ENCODE measurements at regions not wholly inside any gene's neighbourhood (a gene's known extent, or its start where the extent isn't known, plus 50 kb on each side); places are given as distances from the start of the nearest gene placed in this dataset.
A peak's percentile ranks its signal among the peaks of the same experiment; 100 is the strongest.

- Histone ChIP-seq H3K4me1 (peaks cover 20 to 33% of the 10 kb centered on the region in 2 donors), H3K27ac (peak overlapping the region; percentile 76 to 84 (median 80)), H3K4me3 (no peak overlapping the region), H3K9me3 (no peaks in the 10 kb centered on the region), H3K36me3 (no peaks in the 10 kb centered on the region), H3K27me3 (no peaks in the 10 kb centered on the region)
- DNase-seq (peak; percentile 38 to 47), ATAC-seq (peak; percentile 81 to 87)
- intact Hi-C loops (cut with DNase I; ENCODE audit: low total_unique reads) = loop anchor here (5.0 kb wide), 1 partner anchor 171 kb away; the partner anchor contains the start of genes NFYA and OARD1
- in situ Hi-C loops (cut with MboI; ENCODE audit: low sequenced_read_pairs in 4 of 4) = no loop called here
- TF ChIP-seq POLR2A (IDR thresholded peaks at IDR 0.05) = no peak
- TF ChIP-seq, protein P1, sequence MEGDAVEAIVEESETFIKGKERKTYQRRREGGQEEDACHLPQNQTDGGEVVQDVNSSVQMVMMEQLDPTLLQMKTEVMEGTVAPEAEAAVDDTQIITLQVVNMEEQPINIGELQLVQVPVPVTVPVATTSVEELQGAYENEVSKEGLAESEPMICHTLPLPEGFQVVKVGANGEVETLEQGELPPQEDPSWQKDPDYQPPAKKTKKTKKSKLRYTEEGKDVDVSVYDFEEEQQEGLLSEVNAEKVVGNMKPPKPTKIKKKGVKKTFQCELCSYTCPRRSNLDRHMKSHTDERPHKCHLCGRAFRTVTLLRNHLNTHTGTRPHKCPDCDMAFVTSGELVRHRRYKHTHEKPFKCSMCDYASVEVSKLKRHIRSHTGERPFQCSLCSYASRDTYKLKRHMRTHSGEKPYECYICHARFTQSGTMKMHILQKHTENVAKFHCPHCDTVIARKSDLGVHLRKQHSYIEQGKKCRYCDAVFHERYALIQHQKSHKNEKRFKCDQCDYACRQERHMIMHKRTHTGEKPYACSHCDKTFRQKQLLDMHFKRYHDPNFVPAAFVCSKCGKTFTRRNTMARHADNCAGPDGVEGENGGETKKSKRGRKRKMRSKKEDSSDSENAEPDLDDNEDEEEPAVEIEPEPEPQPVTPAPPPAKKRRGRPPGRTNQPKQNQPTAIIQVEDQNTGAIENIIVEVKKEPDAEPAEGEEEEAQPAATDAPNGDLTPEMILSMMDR (IDR thresholded peaks at IDR 0.05 in 4 of 5, conservative IDR thresholded peaks at IDR 0.05 in 1 of 5) = no peak
Observed at GRCh38 chr6:40901322-40902055, 137.5 kb downstream of the UNC5CL start.

- Histone ChIP-seq H3K36me3 (no peaks in the 10 kb centered on the region), H3K4me1 (peaks cover 20 to 33% of the 10 kb centered on the region in 2 donors), H3K27me3 (no peaks in the 10 kb centered on the region), H3K9me3 (no peaks in the 10 kb centered on the region), H3K27ac (peak overlapping the region; percentile 76 to 84 (median 80)), H3K4me3 (no peak overlapping the region)
- intact Hi-C loops (cut with DNase I; ENCODE audit: low total_unique reads) = loop anchor here (5.0 kb wide), 1 partner anchor 172 kb away; the partner anchor contains the start of genes NFYA and OARD1
- ATAC-seq = peak; percentile 83
- peak; percentile 61 to 62 for DNase-seq
- in situ Hi-C loops (cut with MboI; ENCODE audit: low sequenced_read_pairs in 4 of 4) = no loop called here
- TF ChIP-seq, protein P1 (IDR thresholded peaks at IDR 0.05 in 4 of 5, conservative IDR thresholded peaks at IDR 0.05 in 1 of 5) = no peak
- TF ChIP-seq POLR2A (IDR thresholded peaks at IDR 0.05) = no peak
Observed at GRCh38 chr6:40900791-40901190, 138.2 kb downstream of the UNC5CL start.

DNA sequence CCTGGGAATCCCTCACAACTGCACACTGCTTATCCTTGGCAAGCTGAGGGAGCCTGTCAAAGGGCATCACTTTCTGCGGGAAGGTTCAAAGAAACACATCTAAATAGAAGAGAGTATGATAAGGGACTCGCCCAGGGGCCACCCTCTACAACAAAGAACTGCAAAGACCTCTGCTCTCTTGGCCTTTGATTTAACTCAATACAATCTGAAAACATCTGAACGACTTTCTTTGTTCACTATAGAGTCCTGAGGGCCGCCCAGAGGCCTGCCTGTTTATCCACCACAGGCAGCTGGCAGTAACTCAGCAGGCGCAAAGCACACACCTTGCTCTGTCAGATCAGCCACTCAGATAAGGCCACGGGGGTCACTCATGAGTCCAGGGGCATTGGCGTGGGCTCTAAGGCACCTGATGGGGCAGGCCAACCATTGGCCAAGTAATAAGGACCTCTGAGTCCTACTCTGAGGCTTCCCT, 139.3 kb downstream of the UNC5CL start:
- Histone ChIP-seq H3K4me3 (no peak overlapping the region), H3K36me3 (no peaks in the 10 kb centered on the region), H3K9me3 (no peaks in the 10 kb centered on the region), H3K4me1 (peaks cover 20 to 40% of the 10 kb centered on the region in 2 donors), H3K27me3 (no peaks in the 10 kb centered on the region), H3K27ac (peak overlapping the region; percentile 76 to 84 (median 80))
- in situ Hi-C loops (cut with MboI; ENCODE audit: low sequenced_read_pairs in 4 of 4) = loop anchor here (5.0 to 10.0 kb wide), 3 partner anchors 123 to 128 kb away; no protein-coding TSS in a partner anchor
- DNase-seq (no peak), ATAC-seq (no peak)
- TF ChIP-seq POLR2A (IDR thresholded peaks at IDR 0.05) = no peak
- TF ChIP-seq, protein P1 (IDR thresholded peaks at IDR 0.05 in 4 of 5, conservative IDR thresholded peaks at IDR 0.05 in 1 of 5) = no peak
- intact Hi-C loops (cut with DNase I; ENCODE audit: low total_unique reads) = loop anchor here (5.0 to 10.0 kb wide), 2 partner anchors 173 to 965 kb away; partner anchors contain the start of genes MOCS1, NFYA and OARD1

- ATAC-seq (no peak), DNase-seq (no peak)
- no peaks in the 10 kb centered on the region for H3K36me3 ChIP-seq
- H3K27me3 ChIP-seq = no peaks in the 10 kb centered on the region
- H3K4me1 ChIP-seq = peaks cover 20 to 42% of the 10 kb centered on the region in 2 donors
- no peak overlapping the region for H3K27ac ChIP-seq
- TF ChIP-seq, protein P1 (IDR thresholded peaks at IDR 0.05 in 4 of 5, conservative IDR thresholded peaks at IDR 0.05 in 1 of 5) = no peak
- TF ChIP-seq POLR2A (IDR thresholded peaks at IDR 0.05) = no peak
- no peaks in the 10 kb centered on the region for H3K9me3 ChIP-seq
- in situ Hi-C loops (cut with MboI; ENCODE audit: low sequenced_read_pairs in 4 of 4) (loop anchor here (5.0 to 10.0 kb wide), 3 partner anchors 124 to 129 kb away; no protein-coding TSS in a partner anchor), intact Hi-C loops (cut with DNase I; ENCODE audit: low total_unique reads) (loop anchor here (10.0 kb wide), 1 partner anchor 963 kb away; the partner anchor contains the start of gene MOCS1)
- H3K4me3 ChIP-seq = no peak overlapping the region
Observed at GRCh38 chr6:40898073-40898472, 140.9 kb downstream of the UNC5CL start.
